ENCODE measurements at regions not wholly inside any gene's neighbourhood (a gene's known extent, or its start where the extent isn't known, plus 50 kb on each side); places are given as distances from the start of the nearest gene placed in this dataset.

GRCh38 chr10:24041034-24041433, 167.9 kb upstream of the KIAA1217 start:
- DNase-seq = no peak

GRCh38 chr10:24041834-24042233, 167.1 kb upstream of the KIAA1217 start:
- DNase-seq = no peak

- no peak for DNase-seq
These were observed 166.1 kb upstream of the KIAA1217 start for GRCh38 chr10:24042884-24043283.

- no peak for DNase-seq
These were observed 162.9 kb upstream of the KIAA1217 start for GRCh38 chr10:24046060-24046459.

GRCh38 chr10:24047176-24047575, 161.8 kb upstream of the KIAA1217 start:
- DNase-seq = no peak

- no peak for DNase-seq
These were observed 154.5 kb upstream of the KIAA1217 start for GRCh38 chr10:24054421-24054820.

- no peak for DNase-seq
These were observed 128.7 kb upstream of the KIAA1217 start for GRCh38 chr10:24080207-24080606.

GRCh38 chr10:24086296-24087086, 122.4 kb upstream of the KIAA1217 start:
- no peak for DNase-seq

GRCh38 chr10:24091256-24091655, 117.7 kb upstream of the KIAA1217 start:
- no peak for DNase-seq

- DNase-seq = no peak
These were observed 112.7 kb upstream of the KIAA1217 start for GRCh38 chr10:24096281-24096680.

GRCh38 chr10:24097751-24098207, 111.2 kb upstream of the KIAA1217 start:
- no peak for DNase-seq

GRCh38 chr10:24104895-24105294, 104.0 kb upstream of the KIAA1217 start:
- no peak for DNase-seq

- DNase-seq = no peak
These were observed 95.0 kb upstream of the KIAA1217 start for GRCh38 chr10:24113901-24114300.

- no peak for DNase-seq
These were observed 94.4 kb upstream of the KIAA1217 start for GRCh38 chr10:24114556-24114955.

- no peak for DNase-seq
These were observed 93.5 kb upstream of the KIAA1217 start for GRCh38 chr10:24115403-24115802.

GRCh38 chr10:24118246-24118645, 90.7 kb upstream of the KIAA1217 start:
- DNase-seq = no peak

GRCh38 chr10:24119896-24120295, 89.0 kb upstream of the KIAA1217 start:
- DNase-seq = no peak

GRCh38 chr10:24120646-24121045, 88.3 kb upstream of the KIAA1217 start:
- no peak for DNase-seq

GRCh38 chr10:24127516-24127915, 81.4 kb upstream of the KIAA1217 start:
- DNase-seq = no peak

GRCh38 chr10:24128066-24128730, 80.7 kb upstream of the KIAA1217 start:
- DNase-seq = no peak

- no peak for DNase-seq
These were observed 76.2 kb upstream of the KIAA1217 start for GRCh38 chr10:24132741-24133140.

GRCh38 chr10:24133835-24134234, 75.1 kb upstream of the KIAA1217 start:
- DNase-seq = no peak

GRCh38 chr10:24136070-24136469, 72.9 kb upstream of the KIAA1217 start:
- no peak for DNase-seq

- no peak for DNase-seq
These were observed 61.6 kb upstream of the KIAA1217 start for GRCh38 chr10:24147321-24147720.
